ENCODE measurements at regions not wholly inside any gene's neighbourhood (a gene's known extent, or its start where the extent isn't known, plus 50 kb on each side); places are given as distances from the start of the nearest gene placed in this dataset.

DNA sequence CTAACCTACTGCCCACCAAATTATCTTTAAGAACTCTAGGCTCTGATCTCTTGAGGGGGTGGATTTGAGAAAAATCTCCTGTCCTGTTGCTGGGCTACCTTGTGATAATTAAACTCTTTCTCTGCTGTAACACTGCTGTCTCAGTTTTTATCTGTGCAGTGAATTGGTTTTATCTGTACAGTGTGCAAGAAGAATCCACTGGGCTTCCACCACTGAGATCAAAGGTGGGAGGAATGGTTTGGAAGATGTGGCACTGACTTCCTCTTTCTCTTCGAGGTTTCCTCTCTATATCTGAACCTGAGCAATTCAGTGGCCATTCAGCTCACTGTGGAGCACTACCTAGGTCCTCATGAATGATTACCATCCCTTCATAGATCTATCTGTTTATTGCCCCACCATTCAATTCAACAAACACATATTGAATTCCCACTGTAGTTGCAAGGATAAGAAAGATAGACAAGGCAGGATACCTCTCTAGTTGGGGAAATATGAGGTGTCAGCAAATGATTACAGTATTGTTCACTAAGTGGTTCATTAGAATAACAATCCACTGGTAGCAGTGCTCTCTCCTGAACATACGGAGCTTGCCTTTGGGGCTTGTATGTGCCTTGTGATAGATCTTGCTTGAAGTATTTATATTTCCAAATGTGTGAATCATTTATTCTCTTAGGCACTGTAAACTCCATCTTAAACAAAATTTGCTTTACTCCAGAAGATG lies 172.1 kb upstream of the ARG1 start:
- Histone ChIP-seq H3K9ac (ENCODE audit: insufficient read length) (no peak overlapping the region), H3K27ac (no peak overlapping the region), H3K4me3 (no peak overlapping the region), H3K36me3 (ENCODE audit: insufficient read depth, low read length) (no peaks in the 10 kb centered on the region), H3K9me3 (ENCODE audit: low read depth, low read length) (no peaks in the 10 kb centered on the region)
- no peak for DNase-seq (ENCODE audit: low read depth, low spot score)
- TF ChIP-seq EZH2 (IDR thresholded peaks at IDR 0.05) (no peak), FOXP2 (optimal IDR thresholded peaks at IDR 0.05; ENCODE audit: control extremely low read depth, extremely low read length, insufficient read depth) (no peak), POLR2AphosphoS5 (IDR thresholded peaks at IDR 0.05; ENCODE audit: borderline replicate concordance, low read depth, low read length) (no peak)

DNA sequence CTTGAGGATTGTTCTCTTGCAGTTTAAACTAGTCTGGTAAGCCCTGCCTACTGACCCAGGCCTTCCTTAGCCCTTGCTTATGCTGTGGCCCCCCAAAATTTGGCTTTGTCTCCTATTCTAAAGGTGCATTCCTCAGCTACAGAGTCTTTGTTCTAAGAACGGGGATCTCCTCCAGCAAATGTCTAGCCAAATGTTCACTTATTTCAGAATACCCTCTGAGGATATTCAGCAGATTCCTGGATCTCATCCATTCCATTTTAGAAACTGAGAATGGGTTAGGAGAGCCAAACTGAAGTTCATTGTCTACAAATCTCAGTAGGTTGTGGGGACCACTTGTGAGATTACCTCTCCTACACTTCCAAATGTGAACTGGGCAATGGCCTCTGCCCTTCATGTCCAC lies 164.2 kb upstream of the ARG1 start:
- no peaks in the 10 kb centered on the region for H3K36me3 ChIP-seq (ENCODE audit: insufficient read depth, low read length)
- TF ChIP-seq POLR2AphosphoS5 (IDR thresholded peaks at IDR 0.05; ENCODE audit: borderline replicate concordance, low read depth, low read length), result no peak
- no peak for TF ChIP-seq FOXP2 (optimal IDR thresholded peaks at IDR 0.05; ENCODE audit: control extremely low read depth, extremely low read length, insufficient read depth)
- TF ChIP-seq EZH2 (IDR thresholded peaks at IDR 0.05), result no peak
- H3K4me3 ChIP-seq, result no peak overlapping the region
- no peak overlapping the region for H3K9ac ChIP-seq (ENCODE audit: insufficient read length)
- DNase-seq (ENCODE audit: low read depth, low spot score), result no peak
- no peak overlapping the region for H3K27ac ChIP-seq
- no peaks in the 10 kb centered on the region for H3K9me3 ChIP-seq (ENCODE audit: low read depth, low read length)

DNA sequence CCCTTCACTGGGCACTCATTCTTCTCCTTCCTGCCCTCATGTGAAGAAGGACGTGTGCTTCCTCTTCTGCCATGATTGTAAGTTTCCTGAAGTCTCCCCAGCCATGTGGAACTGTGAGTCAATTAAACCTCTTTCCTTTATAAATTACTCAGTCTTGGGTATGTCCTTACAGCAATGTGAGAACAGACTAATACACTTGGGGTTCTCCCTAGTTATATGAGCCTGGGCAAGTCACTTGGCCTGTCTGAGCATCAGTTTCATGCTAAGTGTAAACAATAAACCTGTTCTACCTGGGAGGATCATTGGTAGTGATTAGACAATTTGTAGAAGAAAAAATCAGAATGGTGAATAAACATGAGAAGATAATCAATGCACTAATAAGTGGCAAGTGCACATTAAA lies 162.2 kb upstream of the ARG1 start:
- no peaks in the 10 kb centered on the region for H3K36me3 ChIP-seq (ENCODE audit: insufficient read depth, low read length)
- DNase-seq (ENCODE audit: low read depth, low spot score), result no peak
- TF ChIP-seq EZH2 (IDR thresholded peaks at IDR 0.05) (no peak), POLR2AphosphoS5 (IDR thresholded peaks at IDR 0.05; ENCODE audit: borderline replicate concordance, low read depth, low read length) (no peak)
- no peak overlapping the region for H3K27ac ChIP-seq
- H3K4me3 ChIP-seq, result no peak overlapping the region
- no peak overlapping the region for H3K9ac ChIP-seq (ENCODE audit: insufficient read length)
- H3K9me3 ChIP-seq (ENCODE audit: low read depth, low read length), result no peaks in the 10 kb centered on the region

DNA sequence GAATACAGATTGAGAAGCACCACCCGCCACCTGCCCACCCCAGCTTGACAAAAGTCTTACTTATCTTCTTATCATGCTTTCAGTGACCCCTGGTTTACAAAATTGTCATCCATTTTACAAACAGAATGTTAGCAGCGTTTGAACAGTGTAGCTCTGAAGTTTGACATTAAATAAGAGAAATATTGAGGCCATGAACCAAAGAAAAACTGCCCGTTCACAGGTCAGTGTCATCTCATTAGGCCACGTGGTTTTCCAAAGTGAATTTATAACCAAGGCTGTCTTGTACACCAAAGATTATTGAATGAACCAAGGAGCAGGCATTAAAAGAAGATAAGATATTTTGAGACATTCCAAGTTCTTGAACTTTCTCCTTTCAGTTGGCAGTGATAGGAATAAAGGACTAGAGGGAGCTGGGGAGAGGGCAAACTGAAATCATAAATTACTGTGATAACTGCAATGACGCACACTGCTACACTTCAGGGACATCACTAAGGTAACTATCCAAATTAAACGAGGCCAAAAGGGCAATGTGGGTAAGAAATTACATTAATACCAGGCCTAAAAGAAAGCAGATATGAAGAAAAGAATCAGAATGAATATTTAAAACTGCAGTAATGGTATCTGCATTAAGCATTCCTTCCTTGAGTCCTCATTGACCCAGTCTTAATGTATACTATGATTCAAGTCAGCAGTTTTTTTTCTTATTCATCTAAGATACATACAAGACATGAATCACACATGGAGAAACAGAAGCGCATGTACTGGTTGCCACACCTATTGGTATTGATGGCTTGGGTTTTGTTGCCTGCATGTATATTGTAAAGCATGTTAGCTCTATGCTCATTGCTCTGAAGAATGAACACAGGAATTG lies 159.8 kb upstream of the ARG1 start:
- Histone ChIP-seq H3K27ac (no peak overlapping the region), H3K9ac (ENCODE audit: insufficient read length) (no peak overlapping the region), H3K4me3 (no peak overlapping the region), H3K9me3 (ENCODE audit: low read depth, low read length) (no peaks in the 10 kb centered on the region), H3K36me3 (ENCODE audit: insufficient read depth, low read length) (no peaks in the 10 kb centered on the region)
- no peak for TF ChIP-seq FOXP2 (optimal IDR thresholded peaks at IDR 0.05; ENCODE audit: control extremely low read depth, extremely low read length, insufficient read depth)
- no peak for TF ChIP-seq POLR2AphosphoS5 (IDR thresholded peaks at IDR 0.05; ENCODE audit: borderline replicate concordance, low read depth, low read length)
- no peak for TF ChIP-seq EZH2 (IDR thresholded peaks at IDR 0.05)
- DNase-seq (ENCODE audit: low read depth, low spot score), result no peak

DNA sequence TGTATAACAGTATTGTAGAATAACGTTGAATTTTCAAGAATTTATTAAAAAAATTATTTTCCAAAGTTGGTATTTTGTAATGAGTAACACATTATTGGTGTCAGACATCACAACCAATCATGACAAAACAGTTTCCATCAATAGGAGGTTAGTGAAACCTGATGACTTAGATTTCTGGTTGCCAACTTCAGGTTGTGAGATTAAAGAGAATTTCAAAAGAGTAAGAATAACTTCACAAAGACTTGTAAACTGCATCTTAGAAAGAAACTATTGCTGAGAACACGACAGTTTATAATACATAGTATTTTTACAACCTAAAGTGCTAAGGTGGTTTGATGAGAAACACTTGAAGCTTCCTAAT lies 159.2 kb upstream of the ARG1 start:
- Histone ChIP-seq H3K9me3 (ENCODE audit: low read depth, low read length) (no peaks in the 10 kb centered on the region), H3K27ac (no peak overlapping the region), H3K9ac (ENCODE audit: insufficient read length) (no peak overlapping the region), H3K4me3 (no peak overlapping the region), H3K36me3 (ENCODE audit: insufficient read depth, low read length) (no peaks in the 10 kb centered on the region)
- TF ChIP-seq EZH2 (IDR thresholded peaks at IDR 0.05), result no peak
- no peak for TF ChIP-seq FOXP2 (optimal IDR thresholded peaks at IDR 0.05; ENCODE audit: control extremely low read depth, extremely low read length, insufficient read depth)
- no peak for TF ChIP-seq POLR2AphosphoS5 (IDR thresholded peaks at IDR 0.05; ENCODE audit: borderline replicate concordance, low read depth, low read length)
- no peak for DNase-seq (ENCODE audit: low read depth, low spot score)

DNA sequence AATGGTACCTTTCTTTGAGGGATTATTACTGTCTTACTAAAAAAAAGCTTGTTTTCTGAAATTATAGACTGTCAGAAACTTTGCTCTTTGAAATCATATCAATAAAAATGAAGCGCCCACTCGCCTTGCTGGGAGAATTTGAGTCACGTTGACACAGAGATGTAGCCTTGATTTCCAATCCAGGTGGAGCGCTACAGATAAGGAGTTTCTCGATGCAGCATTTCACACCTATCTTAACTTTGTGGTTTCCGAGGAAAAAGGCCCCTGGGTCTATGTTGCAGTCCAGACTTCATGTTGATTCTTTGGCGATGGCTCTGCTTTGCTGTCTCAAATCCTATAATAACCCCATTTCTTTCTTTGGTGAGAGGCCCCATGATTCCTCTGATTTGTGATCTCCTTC lies 158.1 kb upstream of the ARG1 start:
- no peak overlapping the region for H3K9ac ChIP-seq (ENCODE audit: insufficient read length)
- DNase-seq (ENCODE audit: low read depth, low spot score), result no peak
- H3K9me3 ChIP-seq (ENCODE audit: low read depth, low read length), result no peaks in the 10 kb centered on the region
- H3K36me3 ChIP-seq (ENCODE audit: insufficient read depth, low read length), result no peaks in the 10 kb centered on the region
- no peak overlapping the region for H3K4me3 ChIP-seq
- TF ChIP-seq FOXP2 (optimal IDR thresholded peaks at IDR 0.05; ENCODE audit: control extremely low read depth, extremely low read length, insufficient read depth) (no peak), EZH2 (IDR thresholded peaks at IDR 0.05) (no peak), POLR2AphosphoS5 (IDR thresholded peaks at IDR 0.05; ENCODE audit: borderline replicate concordance, low read depth, low read length) (no peak)
- H3K27ac ChIP-seq, result no peak overlapping the region

DNA sequence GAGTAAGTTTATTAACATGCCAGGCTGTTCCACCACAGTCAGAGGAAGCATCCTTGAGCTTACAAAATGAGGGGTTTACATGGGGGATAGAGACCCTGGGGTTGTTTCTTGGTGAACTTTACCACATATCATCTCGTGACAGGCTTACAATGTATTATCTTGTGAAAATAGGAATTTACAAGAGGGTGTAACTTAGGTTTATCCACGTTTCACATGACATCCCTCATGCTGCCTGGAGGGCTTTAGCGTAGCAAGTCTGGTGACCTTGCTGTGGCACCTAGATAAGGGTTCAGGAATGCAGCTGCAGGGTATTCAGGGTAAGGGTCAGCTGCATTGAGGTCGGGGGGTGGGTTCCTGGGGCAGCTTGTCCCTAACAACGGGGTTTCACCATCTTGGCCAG lies 154.6 kb upstream of the ARG1 start:
- Histone ChIP-seq H3K4me3 (no peak overlapping the region), H3K36me3 (ENCODE audit: insufficient read depth, low read length) (no peaks in the 10 kb centered on the region), H3K27ac (no peak overlapping the region), H3K9ac (ENCODE audit: insufficient read length) (no peak overlapping the region), H3K9me3 (ENCODE audit: low read depth, low read length) (no peaks in the 10 kb centered on the region)
- TF ChIP-seq EZH2 (IDR thresholded peaks at IDR 0.05), result no peak
- TF ChIP-seq POLR2AphosphoS5 (IDR thresholded peaks at IDR 0.05; ENCODE audit: borderline replicate concordance, low read depth, low read length), result no peak
- TF ChIP-seq FOXP2 (optimal IDR thresholded peaks at IDR 0.05; ENCODE audit: control extremely low read depth, extremely low read length, insufficient read depth), result no peak
- no peak for DNase-seq (ENCODE audit: low read depth, low spot score)

DNA sequence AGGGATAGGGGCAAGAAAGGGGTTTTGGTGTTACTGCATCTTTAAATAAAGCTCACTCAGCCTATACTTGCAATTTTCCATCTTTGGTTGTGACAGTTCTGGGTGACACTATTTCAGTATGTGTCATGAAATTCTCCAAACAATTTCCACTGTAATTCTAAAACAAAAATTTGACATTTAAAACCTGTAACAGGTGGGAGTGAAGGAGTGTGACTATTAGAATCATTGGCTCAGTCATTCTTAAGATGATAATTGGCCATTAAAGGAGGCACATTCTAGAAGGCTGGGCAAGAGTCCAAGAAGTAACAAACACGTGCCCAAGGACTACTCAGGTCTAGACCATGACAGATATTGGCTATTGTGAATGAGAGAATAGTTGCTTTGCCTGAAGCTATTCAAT lies 153.3 kb upstream of the ARG1 start:
- H3K36me3 ChIP-seq (ENCODE audit: insufficient read depth, low read length), result no peaks in the 10 kb centered on the region
- no peak overlapping the region for H3K27ac ChIP-seq
- no peak overlapping the region for H3K4me3 ChIP-seq
- no peak overlapping the region for H3K9ac ChIP-seq (ENCODE audit: insufficient read length)
- no peak for DNase-seq (ENCODE audit: low read depth, low spot score)
- H3K9me3 ChIP-seq (ENCODE audit: low read depth, low read length), result no peaks in the 10 kb centered on the region
- TF ChIP-seq POLR2AphosphoS5 (IDR thresholded peaks at IDR 0.05; ENCODE audit: borderline replicate concordance, low read depth, low read length), result no peak
- no peak for TF ChIP-seq FOXP2 (optimal IDR thresholded peaks at IDR 0.05; ENCODE audit: control extremely low read depth, extremely low read length, insufficient read depth)
- TF ChIP-seq EZH2 (IDR thresholded peaks at IDR 0.05), result no peak
